ENCODE measurements at regions not wholly inside any gene's neighbourhood (a gene's known extent, or its start where the extent isn't known, plus 50 kb on each side); places are given as distances from the start of the nearest gene placed in this dataset.

DNA sequence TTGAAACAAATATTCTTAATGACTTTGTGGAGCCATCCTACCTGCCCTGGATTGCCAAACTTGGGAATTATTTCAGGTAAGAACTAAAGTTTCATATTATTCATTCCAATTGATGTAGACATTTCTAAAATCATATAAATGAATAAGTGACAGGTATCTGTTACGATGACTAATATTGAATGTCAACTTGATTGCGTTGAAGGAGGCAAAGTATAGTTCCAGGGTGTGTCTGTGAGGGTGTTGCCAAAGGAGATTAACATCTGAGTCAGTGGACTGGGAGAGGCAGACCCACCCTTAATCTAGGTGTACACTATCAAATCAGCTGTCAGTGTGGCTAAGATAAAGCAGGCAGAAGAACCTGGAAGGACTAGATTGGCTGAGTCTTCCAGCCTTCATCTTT, 1688.4 kb upstream of the CDH9 start:
- TF ChIP-seq, protein P1, sequence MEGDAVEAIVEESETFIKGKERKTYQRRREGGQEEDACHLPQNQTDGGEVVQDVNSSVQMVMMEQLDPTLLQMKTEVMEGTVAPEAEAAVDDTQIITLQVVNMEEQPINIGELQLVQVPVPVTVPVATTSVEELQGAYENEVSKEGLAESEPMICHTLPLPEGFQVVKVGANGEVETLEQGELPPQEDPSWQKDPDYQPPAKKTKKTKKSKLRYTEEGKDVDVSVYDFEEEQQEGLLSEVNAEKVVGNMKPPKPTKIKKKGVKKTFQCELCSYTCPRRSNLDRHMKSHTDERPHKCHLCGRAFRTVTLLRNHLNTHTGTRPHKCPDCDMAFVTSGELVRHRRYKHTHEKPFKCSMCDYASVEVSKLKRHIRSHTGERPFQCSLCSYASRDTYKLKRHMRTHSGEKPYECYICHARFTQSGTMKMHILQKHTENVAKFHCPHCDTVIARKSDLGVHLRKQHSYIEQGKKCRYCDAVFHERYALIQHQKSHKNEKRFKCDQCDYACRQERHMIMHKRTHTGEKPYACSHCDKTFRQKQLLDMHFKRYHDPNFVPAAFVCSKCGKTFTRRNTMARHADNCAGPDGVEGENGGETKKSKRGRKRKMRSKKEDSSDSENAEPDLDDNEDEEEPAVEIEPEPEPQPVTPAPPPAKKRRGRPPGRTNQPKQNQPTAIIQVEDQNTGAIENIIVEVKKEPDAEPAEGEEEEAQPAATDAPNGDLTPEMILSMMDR (IDR thresholded peaks at IDR 0.05), result no peak
- DNase-seq (ENCODE audit: low spot score) (no peak), ATAC-seq (ENCODE audit: low FRiP score) (no peak)

DNA sequence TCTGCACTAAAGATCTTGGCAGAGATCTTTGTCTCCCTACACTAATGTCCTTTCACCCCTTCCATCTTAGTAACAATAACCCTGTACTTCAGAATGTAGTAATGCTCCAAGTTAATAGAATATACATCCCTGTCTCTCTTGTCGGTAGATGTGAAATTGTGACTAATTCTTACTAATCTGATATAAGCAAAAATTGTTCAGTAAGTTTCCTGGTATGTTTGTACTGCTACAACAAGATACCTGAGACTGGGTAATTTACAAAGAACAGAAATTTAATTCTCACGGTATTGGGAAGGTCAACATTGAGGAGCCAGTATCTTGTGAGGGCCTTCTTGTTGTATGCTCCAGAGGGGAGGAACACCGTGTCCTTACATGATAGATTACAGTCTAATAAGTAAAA, 1686.6 kb upstream of the CDH9 start:
- ATAC-seq (ENCODE audit: low FRiP score) (no peak), DNase-seq (ENCODE audit: low spot score) (no peak)

DNA sequence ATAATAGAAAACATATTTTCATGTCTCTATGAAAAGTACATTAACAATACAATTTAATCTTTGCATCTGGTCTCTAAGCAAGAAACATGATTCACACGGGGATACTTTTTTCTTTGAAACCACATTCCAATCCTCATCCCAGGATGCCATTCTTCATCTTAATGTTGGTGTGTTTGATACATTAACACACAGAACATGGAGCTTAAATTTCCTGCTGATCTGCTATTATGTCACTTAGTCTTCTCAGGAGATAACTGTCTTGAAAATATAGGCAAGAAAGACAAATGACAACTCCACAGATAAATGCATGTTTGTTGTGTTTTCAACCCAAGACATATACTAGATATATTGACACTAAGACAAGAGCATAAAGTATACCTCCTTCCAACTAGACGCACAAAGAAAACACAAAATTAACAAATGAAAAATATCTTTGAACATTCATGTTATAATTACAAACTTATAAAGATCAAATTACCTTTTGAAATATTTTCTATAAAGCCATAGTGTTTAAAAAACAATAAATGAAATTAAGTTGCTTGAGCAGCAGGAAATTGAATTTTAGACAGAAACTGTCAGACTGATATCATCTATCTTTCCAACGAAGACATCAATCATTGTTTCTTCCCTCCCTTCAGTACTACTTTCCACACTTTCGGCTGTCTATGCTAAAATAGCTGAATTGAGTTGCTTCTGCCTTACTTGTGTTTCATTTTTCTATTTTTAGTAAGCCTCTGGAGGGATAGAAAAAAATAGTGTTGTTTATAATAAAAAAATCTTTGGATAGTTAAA, 1676.7 kb upstream of the CDH9 start:
- TF ChIP-seq, protein P1 (IDR thresholded peaks at IDR 0.05), result no peak
- DNase-seq (ENCODE audit: low spot score) (no peak), ATAC-seq (ENCODE audit: low FRiP score) (no peak)

More for the DNA sequence above, 1686.6 kb upstream of the CDH9 start:
- TF ChIP-seq, protein P1 (IDR thresholded peaks at IDR 0.05), result no peak

DNA sequence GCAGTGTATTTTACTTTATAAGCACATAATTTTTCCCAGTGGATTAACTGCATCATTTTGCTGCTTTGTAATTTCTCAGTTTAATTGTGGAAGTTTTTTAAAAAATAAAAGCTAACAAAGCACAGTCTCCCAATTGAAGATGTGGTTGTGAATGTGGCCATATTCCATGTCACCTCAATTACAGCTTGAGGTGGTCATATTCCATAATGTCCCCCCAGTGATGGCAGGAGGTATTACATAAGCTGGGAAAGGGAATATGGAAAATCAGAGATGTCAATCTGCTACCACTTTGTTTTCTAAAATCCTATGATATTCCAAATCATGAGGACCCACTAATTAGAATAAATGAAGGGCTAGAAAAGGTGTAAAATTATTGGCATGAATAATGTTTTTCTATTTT, 1672.0 kb upstream of the CDH9 start:
- TF ChIP-seq, protein P1 (IDR thresholded peaks at IDR 0.05), result no peak
- DNase-seq (ENCODE audit: low spot score) (no peak), ATAC-seq (ENCODE audit: low FRiP score) (no peak)

DNA sequence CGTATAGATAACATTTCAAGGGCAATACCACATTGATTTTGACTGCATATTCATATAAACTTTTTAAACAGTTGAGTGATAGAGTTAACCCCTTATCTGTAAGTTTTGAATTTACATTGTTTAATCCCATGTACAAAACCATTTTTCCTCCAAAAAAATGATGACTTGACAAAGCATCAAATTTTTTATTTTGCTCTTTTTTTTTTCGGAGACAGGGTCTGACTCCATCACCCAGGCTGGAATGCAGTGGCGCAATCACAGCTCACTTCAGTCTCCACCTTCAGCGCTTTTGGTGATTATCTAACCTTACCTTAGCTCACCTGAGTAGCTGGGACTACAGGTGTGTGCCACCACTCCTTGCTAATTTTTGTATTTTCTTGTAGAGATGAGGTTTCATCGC, 1670.1 kb upstream of the CDH9 start:
- DNase-seq (ENCODE audit: low spot score) (no peak), ATAC-seq (ENCODE audit: low FRiP score) (no peak)
- TF ChIP-seq, protein P1 (IDR thresholded peaks at IDR 0.05), result no peak

DNA sequence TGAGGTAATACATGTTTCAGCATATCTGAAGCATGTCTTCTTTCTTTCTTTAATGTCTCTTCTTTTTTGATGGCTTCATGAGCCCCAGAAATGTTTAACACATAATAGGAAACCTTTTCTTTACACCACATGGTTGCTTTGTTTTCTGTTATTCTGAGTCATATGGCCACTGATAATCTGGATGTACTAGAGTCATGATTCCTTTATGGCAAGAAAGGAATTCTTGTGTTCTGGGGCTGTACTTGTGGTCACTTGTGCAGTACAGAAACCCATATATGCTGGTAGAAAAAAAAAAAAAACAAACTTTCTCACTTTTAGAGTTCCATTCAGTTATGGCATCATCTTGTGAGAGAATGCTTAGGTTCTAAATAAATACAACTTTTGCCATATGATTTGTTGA, 1669.3 kb upstream of the CDH9 start:
- ATAC-seq (ENCODE audit: low FRiP score), result no peak
- no peak for DNase-seq (ENCODE audit: low spot score)
- TF ChIP-seq, protein P1 (IDR thresholded peaks at IDR 0.05), result no peak

DNA sequence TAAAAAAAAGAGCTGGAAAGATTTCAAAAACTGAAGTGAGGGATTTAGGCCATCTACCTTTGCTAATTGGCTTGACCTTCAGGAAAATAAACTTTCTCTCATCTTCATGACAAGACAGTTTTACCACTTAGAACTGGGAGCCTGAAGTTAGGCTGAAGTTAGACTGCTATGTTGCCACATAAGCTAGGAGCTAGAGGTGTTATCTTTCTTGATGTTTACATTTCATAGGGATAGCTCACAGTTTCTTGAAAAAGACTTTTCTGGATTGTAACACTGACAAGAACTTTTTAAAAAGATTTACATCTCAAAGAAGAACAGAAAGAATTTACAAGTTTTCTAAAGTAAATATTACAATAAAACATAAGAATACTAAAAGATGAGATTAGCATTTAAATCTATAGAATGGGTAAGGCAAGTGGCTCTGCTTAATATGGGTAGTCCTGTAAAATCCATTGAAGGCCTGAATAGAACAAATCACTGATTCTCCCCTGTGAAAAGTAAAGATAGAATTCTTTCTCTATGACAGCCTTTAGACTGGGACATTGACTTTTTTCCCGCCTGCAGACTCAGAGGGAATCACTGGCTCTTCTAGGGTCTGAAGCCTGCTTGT, 1665.4 kb upstream of the CDH9 start:
- ATAC-seq (ENCODE audit: low FRiP score) (no peak), DNase-seq (ENCODE audit: low spot score) (no peak)
- TF ChIP-seq, protein P1 (IDR thresholded peaks at IDR 0.05), result no peak
